Gastrocnemius medialis (tissue), 4 donors: ENCODE measurements at regions not wholly inside any gene's neighbourhood (a gene's known extent, or its start where the extent isn't known, plus 50 kb on each side); places are given as distances from the start of the nearest gene placed in this dataset.

Experiments used
- POLR2A ChIP-seq, 2 donors: fragments of 450-650 bp; IDR thresholded peaks; one replicate each; pipeline ENCODE4 v1.6.1; 2017; ENCODE audit warnings: antibody characterized with exemption in 2 of 2, mild to moderate bottlenecking in 2 of 2, moderate library complexity in 2 of 2
- TF ChIP-seq, protein P1 (sequence below), 5 experiments: fragments of 450-650 bp in 3 of 5; fragments of 200-600 bp in 2 of 5; sonication (generic) in 2 of 5; IDR thresholded peaks in 4 of 5; conservative IDR thresholded peaks in 1 of 5; 1 replicate in 4 of 5; 2 replicates in 1 of 5; pipeline ENCODE4 v1.5.1; 2016 to 2019; ENCODE audit warnings: antibody characterized with exemption in 5 of 5, mild to moderate bottlenecking in 3 of 5, moderate library complexity in 3 of 5

DNA sequence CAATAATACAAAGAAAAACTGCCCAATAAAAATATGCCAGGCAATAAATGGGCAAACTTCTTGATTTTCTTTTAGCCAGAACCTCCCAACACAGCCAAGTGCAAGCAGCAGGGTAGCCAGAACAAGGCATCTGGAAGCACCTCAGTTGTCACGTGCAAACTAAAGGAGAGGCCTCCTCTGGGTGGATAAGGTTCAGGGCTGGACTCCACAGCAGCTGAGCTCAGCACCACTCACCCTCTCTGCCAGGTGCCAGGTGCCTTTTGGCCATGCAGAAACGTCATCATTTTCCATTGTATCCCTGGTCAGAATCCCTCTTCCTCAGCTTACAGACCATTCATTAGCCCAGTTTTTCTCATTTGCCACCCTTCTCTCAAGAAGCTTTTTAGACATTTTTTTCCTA lies 52.7 kb downstream of the SOD2 start:
- TF ChIP-seq, protein P1, sequence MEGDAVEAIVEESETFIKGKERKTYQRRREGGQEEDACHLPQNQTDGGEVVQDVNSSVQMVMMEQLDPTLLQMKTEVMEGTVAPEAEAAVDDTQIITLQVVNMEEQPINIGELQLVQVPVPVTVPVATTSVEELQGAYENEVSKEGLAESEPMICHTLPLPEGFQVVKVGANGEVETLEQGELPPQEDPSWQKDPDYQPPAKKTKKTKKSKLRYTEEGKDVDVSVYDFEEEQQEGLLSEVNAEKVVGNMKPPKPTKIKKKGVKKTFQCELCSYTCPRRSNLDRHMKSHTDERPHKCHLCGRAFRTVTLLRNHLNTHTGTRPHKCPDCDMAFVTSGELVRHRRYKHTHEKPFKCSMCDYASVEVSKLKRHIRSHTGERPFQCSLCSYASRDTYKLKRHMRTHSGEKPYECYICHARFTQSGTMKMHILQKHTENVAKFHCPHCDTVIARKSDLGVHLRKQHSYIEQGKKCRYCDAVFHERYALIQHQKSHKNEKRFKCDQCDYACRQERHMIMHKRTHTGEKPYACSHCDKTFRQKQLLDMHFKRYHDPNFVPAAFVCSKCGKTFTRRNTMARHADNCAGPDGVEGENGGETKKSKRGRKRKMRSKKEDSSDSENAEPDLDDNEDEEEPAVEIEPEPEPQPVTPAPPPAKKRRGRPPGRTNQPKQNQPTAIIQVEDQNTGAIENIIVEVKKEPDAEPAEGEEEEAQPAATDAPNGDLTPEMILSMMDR (IDR thresholded peaks at IDR 0.05 in 4 of 5, conservative IDR thresholded peaks at IDR 0.05 in 1 of 5), result no peak
- no peak for TF ChIP-seq POLR2A (IDR thresholded peaks at IDR 0.05)
